GM19238 (cell line): ENCODE measurements at regions not wholly inside any gene's neighbourhood (a gene's known extent, or its start where the extent isn't known, plus 50 kb on each side); places are given as distances from the start of the nearest gene placed in this dataset.

Source experiments
- DNase-seq: peaks from one replicate; pipeline ENCODE4 v3.0.0; 2011; ENCODE audit warnings: low spot score; ENCODE audit not compliant: insufficient read length

DNA sequence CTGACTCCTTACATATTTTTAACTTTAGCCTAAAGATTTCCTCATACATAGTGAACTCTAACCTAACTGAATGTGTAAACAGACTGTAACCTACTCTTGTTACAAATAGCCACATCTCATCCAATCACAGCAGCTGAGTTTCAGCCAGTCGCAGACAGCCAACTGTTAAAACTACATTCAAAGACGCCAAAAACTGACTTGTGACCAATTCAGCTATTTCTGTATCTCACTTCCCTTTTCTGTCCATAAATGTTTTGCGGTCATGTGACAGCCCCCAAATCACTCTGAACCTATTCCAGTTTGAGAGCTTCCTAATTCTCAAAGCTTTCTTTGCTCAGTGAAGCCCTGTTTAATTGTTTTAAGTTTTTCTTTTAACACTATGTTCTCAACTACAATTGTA, 2731.9 kb downstream of the ARAP2 start:
- no peak for DNase-seq

DNA sequence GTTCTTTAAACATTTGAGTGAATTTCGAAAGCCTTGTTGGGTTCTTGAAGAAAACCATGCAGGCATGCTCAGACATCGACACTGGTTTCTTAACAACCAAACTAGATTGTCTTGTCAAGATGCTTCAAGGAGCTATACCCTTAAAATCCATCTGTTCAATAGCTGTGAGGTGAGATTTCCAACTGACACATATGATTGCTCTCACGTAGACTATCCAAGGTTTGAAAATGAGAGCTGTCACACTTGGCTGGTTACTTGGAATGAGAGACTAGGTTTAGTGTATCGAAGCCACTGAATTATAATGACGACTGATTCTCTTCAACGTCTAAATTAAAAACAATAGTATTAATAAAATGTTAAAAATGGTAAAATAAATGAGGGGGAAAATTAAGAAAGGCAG, 2725.5 kb downstream of the ARAP2 start:
- DNase-seq: no peak

DNA sequence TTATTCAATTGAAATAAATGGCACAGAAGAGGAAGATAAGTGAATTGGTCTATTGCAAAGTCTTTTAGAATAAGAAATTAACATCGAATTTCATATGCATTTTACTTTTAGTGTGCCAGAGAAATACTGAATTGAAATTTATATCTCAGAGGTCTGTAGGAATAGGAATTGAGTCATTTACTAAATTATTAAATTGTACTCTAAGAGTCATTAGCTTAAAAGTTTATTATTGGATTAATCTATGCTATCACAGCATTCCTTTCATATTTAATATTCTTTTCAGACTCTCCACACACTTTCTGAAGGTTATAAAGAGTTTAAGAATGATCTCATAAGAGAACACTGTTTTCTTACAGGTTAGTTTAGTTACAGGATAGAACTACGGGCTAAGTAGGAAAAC, 2711.5 kb downstream of the ARAP2 start:
- DNase-seq: no peak

DNA sequence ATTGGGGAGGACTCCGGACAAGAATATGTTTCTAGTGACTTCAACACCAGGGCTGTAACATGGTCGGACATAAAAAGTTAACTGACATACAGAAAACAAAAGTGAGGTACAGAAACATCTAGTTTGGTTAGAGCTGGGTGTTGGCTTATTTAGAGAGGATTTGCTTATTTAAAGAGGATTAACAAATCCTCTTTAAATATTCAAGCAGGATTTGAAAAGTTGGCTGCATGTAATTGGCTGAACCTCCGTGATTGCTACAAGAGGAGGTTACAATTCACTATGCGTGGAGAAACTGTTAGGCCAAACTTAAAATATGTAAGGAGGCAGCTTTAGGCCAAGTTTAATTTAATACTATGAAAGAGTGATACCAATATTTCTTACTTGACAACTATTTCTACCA, 2707.4 kb downstream of the ARAP2 start:
- no peak for DNase-seq

DNA sequence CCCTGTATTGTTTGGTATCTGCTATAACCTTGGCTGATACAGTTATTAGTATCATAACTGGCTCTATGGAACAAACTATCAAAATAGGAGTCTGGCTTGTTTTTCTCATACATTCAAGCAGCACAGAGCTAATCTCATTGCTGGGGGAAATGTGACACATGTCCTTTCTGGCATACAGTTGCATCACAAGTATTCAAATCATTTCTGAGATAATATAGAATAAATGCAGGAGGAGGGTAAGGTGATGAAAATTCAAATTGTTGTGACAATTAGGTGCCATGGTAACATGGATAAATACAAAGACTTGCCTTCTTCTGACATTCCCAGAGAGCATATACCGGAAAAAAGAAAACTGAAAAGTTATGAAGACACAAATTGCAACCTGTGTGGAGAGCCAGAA, 2706.8 kb downstream of the ARAP2 start:
- DNase-seq: no peak

DNA sequence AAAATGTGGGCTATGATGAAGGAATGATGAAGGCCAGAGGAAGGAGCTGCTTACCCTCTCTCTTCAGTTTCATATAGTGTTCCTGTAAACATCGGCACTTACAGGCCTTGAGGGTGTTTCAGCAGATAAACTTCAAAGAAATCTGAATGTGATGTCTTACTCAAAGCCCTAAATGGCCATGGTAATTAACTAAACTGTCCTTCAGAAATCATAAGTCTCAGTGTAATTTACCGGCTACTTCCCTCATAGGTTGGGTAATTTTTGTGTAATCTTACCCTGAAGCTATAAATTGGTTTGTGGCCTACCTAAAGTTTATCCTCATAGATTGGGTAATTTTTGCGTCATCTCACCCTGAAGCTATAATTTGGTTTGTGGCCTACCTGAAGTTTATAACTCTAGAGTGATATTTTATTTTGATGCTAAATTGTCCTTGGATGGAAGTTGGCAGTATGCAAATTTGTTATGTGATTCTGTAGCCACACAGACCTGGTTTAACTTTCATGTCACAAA, 2700.3 kb downstream of the ARAP2 start:
- DNase-seq: no peak

DNA sequence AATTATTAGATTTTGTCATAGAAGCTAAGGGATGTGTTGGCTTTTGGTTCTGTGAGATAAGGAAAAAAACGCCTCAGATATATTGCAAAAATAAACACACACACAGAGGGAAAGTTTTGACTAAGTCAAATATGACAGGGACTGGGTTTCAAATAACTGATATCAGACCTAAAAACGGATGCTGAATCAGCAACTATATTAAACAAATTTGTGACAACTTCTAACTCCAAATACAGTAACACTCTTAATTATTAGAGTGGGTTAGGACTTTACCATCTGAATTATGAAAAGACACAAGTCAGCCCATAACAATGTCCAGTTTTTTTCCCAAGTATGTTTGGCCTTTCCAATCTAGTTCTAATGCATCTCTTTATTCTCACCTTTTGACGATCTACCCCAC, 2693.1 kb downstream of the ARAP2 start:
- no peak for DNase-seq

DNA sequence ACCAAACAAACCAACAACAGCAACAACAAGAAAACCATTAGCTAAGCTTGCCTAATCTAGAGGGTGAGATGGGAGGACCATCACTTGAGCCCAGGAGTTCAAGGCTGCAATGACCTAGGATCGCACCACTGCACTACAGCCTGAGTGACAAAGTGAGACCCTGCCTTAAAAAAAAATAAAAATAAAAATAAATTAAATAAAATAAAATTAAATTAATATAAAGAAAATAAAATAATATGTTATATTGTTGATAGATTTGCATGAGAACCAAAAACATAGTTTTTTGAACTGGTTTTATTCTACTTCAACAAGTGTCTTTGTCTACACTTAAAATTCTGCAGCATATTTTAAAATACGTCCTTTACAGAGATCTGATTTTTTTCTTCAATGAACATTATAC, 2683.1 kb downstream of the ARAP2 start:
- DNase-seq: no peak

DNA sequence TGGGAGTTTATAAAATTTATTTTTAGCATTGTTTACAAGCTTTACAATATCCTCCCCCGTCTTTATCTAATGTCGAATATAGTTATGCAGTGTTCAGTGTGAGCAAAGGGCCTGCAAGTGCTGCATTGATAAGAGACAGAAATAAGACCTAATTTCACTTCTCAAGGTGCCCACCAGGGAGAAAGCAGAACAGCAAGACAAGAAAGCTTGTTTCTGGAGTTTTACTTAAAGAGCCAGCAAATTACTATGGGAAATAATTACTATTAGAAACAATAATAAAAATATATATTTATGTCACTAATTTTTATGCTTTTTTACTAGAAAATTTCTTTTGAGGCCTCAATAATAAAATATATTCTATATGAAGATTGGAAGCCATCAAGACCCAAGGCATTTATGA, 2677.7 kb downstream of the ARAP2 start:
- DNase-seq: no peak

DNA sequence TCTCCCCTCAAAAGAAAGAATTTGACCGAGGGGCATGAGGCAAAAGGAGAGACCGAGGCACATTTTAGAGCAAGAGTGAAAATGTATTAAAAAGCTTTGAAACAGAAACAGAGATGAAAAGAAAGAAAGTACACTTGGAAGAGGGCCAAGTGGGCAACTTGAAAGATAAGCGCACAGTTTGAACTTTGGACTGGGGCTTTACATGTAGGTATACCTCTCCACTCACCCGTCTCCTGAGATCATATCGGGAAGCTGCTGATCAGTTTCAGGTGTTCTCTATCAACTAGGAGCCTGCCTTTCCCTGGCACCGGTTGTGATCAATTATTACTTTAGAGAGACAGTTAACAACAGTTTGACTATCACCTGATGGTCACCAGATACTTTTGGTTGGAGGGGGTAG, 2666.5 kb downstream of the ARAP2 start:
- no peak for DNase-seq

DNA sequence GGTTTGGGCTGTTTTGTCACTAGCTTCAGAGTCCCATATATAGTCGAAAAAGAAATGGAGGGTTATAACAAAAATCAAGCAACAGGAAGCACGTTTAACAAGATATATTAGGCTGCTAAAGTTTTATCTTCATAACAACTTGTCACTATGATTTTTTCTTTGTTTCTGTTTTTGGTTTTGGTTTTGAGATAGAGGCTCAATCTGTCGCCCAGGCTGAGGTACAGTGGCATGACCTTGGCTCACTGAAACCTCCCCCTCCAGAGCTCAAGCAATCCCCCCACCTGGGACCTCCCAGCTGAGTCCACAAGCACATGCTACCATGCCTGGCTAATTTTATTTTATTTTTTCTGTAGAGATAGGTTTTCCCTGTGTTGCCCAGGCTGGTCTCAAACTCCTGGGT, 2664.4 kb downstream of the ARAP2 start:
- DNase-seq: no peak

DNA sequence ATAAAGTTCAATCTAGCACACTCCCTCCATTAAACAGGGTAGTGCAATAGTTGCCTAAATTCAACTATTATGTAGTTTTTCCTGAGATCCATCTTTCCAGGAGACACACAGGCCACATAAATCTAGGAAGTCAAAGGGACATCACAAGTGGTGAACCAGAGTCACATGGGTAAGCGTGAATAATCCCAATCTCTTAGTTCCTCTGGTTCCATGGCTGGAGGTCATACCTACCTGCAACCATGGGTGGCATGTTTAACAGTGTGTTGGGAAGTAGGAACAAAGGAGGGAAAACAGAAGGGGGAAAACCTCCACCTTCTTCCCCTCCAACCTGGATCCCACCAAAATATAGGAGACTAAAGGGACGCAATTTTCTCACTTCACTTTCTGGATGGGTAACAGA, 2651.6 kb downstream of the ARAP2 start:
- DNase-seq: no peak

DNA sequence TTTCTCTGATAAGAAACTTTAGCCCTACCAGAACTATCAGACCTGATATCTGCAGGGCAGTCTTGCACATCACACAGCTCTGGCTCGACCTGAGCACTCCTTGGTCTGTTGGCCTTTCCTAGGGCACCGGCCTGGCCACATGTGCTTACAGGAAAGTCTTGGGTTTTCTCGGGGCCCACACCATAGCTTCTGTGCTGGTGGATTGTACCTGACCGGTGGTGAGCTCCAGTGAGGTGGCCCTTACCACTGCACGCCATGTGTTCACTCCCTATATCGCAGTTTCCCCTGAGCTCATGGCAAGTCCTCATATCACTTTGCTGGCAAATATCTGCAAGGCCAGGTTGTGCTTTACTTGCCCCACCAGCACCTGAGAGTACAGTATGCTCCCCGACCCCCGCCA, 2637.4 kb downstream of the ARAP2 start:
- no peak for DNase-seq

DNA sequence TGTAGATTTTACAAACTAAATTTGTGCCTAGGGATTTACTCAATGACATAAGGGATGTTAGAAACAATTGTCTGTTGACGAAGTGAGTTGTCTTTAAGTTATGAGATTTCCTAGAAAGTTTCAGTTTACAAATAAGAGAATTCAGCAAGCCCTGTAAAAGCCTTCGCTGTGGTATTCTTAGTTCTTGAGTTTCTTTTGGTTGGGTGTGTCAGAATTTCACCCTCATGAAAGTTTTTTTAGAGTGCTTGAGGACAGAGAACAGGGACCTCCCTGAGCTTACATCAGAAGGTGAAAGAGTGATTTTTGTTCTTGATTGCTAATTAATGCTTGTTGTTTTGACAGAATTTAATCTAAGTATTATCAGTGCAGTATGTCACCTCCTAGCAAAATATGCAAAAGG, 2628.2 kb downstream of the ARAP2 start:
- DNase-seq: no peak

DNA sequence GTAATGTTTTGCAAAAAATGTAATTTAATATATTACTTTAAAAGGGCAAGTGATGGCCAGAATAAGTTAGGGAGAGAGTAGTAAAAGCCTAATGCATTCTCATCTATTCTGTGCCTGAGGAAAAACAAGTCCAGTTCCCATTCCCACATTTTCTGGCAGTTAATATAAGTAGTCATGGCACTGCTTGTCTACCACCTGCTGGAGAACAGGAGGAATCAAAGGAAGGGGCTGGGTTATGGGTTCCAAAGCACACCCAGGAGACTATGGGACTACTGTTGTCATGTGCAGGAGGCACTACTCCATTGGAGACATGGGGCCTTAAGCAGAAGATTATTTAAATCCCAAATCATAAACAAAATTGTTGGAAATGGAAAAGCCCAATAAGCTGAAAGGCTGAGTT, 2618.6 kb downstream of the ARAP2 start:
- DNase-seq: no peak

DNA sequence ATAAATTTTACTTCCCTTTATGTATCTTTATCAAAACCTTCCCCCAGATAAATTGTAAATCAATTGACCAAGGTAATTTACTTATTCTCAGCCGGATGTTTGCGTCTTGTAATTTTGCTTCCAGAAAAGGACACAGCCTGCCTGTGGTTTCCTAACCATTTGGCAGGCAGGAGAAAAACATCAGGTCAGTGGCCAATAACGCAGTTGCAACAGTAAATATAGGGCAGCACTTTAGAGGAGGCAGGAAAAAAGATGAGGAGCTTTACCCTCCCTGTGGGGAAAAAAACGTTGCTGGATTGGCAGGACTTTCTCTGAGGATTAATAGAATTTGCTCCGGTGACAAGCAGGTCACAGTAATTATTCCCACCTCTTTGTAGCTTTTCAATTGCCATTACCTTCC, 2618.1 kb downstream of the ARAP2 start:
- no peak for DNase-seq

DNA sequence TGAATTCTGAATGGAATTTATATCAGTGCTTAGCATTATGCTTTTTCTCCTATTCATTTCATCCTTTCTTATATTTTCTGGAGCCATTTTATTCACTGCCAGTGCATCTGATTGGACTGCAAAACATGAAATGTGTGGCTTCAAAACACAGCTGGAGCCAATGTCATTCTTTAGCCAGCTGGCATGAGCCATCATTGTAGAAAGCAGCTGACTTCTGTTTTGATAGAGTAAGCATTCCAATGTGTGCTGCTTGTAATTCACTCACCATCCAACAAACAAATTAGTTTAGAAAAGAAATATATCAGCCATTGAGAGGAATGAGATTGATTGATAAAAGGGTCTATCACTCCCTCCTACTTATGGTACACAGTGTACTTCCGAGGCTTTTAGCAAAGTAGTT, 2616.0 kb downstream of the ARAP2 start:
- DNase-seq: no peak

DNA sequence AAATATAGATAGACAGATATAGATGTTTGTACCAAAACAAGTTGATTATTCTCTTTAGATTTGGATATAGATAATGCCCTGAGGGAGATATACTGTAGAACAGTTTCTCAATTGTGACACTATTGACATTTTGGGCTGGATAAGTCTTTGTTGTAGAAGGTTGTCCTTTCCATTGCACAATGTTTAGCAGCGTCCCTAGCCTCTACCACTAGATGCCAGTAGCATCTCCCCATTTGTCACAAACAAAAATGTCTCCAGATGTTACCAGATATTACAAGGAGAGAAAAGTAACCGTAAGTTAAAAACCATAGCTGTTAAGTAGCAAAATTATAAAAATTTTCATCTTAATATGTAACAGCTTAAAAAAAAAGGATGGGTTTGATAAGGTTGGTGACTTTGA, 2595.3 kb downstream of the ARAP2 start:
- DNase-seq: no peak

DNA sequence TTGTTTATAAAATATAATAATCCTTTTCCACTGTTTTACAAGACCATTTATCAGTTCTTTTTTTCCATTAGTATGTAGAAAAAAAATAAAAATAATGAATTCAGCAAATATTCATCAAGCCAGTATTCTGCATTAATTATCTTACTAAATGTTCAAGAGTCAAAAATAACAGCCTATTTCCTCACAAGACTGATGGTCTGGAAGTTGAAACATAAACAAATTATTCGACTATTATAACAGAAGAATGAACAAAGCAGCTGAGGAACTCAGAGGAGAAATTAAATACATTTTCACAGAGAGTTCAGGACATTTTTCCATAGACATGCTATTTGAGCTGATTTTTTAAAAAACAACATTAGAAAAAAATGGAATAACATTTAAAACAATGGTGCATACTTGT, 2594.8 kb downstream of the ARAP2 start:
- no peak for DNase-seq

DNA sequence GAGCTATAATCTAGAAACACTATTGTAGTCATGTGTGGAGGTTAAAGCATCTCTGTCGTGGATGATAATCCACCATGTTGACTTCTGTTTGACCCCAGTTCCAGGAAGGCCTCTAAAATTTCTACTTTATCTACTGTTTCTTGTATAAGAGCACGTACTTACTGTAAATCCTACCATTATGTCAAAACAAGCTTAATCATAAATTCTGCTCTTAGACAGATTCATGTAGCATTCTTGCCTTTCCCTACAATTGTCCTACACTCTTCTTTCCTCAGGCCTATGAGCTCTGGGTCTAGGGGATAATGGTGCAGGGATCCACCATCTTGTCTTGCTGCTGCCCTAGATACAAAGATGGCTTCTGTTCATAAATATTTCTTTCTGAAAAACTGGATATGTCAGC, 2594.3 kb downstream of the ARAP2 start:
- no peak for DNase-seq

DNA sequence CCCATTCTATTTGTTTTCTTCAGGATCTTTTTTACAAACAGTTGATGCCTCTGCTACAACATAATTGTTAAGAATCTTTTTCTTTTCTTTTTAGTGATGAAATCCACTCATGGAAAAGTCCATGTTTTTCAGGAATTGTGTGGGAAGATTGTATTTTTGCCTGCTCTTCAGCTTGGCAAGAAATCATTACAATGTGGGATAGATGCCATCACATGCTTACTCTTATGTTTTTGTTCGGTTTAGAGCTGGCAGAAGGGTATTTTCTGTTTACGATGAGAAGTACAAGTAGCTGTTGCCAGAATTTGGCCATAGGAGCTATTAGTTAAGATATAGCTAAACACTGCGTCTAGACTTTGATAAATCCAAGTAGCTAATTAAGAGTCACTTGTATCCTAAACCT, 2585.3 kb downstream of the ARAP2 start:
- DNase-seq: no peak

DNA sequence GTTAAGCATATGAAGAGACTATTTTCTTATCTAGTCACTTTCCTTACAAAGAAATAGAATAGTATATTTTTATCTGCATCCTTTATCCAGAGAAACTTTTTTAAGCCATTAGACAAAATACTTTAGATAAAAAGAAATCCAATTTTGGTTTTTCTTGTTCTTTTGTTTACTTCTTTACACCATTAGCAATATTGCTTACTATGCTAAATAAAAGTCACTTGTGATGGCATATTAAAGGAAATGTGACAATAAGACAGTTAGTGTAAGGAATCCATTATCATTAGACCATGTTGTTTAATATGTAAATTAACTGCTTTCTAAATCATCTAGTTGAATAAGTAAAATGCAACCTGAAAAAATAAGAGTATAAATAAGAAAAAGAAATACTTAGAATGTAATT, 2582.7 kb downstream of the ARAP2 start:
- no peak for DNase-seq

DNA sequence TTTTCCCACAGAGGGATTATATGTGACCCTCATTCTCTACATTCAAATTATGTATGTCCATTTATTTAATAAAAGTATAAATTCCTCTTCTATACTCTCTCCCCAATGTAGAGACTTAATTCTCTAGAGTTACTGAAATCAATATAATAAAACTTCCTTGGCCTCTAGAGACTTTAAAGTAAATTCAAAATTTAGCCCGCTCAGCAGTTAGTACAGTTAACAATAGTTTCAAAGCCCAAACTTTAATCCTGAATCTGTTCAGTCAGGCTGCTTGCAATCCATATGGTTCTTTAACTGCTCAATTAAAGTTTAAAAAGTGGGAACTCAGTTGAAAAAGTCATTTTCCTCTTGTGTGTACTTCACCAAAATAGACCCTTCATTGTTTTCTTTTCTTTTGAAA, 2558.4 kb downstream of the ARAP2 start:
- DNase-seq: no peak

DNA sequence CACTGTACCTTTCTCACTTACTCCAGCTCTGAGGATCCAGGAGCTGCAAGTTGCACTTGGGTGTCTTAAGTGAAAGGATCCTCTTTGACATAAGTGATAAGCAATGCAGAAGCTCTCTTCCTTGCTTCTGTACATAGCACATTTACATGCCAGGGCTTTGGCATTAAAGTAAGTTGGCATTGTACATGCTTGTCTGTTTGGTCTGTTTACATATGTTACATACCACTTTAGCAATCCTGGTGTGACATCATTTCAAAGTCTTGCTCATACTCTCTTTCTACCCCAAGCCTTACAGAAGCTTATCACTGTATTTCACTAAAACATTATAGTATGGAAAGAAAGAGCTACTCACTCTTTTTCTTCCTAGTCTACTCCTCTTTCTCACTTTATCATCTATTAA, 2548.3 kb downstream of the ARAP2 start:
- DNase-seq: no peak

DNA sequence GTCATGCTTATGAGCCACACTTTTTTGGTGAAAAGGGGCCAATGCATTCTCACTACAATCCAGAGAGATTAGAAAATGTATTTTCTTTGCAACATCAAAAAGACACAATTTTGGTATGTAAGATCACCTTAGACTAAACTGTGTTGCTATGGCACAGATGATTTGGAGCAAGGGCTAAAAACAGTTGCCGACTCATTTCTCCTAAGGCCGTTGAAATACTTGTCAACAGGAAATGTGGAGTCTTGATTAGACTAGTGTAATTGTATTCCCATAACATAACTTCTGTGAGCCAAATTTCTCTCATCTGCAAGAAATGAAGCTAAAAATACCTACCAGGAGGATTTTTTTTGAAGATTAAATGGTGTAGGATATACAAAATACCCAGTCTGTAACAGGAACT, 2547.7 kb downstream of the ARAP2 start:
- no peak for DNase-seq
